Activated naive CD8-positive, alpha-beta T cell treated with anti-CD3 and anti-CD28 coated beads, Interleukin-2, amount 10 ng/mL, durations not matched to agents 7 days and 5 days (primary cell): ENCODE measurements at regions not wholly inside any gene's neighbourhood (a gene's known extent, or its start where the extent isn't known, plus 50 kb on each side); places are given as distances from the start of the nearest gene placed in this dataset.

Experiments
- ATAC-seq: fragments of 150-1000 bp; cut with Tn5 transposase; one replicate; pipeline ENCODE4 v1.10.0; 2021; ENCODE audit warnings: low read depth, moderate library complexity
- POLR2A ChIA-PET: fragments of 350-600 bp; sonication (Branson Sonifier 250); formaldehyde crosslinking; loops from one replicate; lab custom pipeline; 2021; ENCODE audit warnings: antibody characterized with exemption; lab: Charles Lee
- DNase-seq: peaks from one replicate; pipeline ENCODE4 v3.0.0; 2021
- H3K27ac Mint-ChIP-seq: one replicate; pipeline ENCODE4 v1.8.0; 2022; ENCODE audit warnings: mild to moderate bottlenecking, mixed read lengths
- H3K27me3 Mint-ChIP-seq: one replicate; pipeline ENCODE4 v1.8.0; 2022; ENCODE audit warnings: mild to moderate bottlenecking, moderate library complexity, mixed read lengths
- H3K36me3 Mint-ChIP-seq: one replicate; pipeline ENCODE4 v1.8.0; 2021; ENCODE audit warnings: mild to moderate bottlenecking, mixed read lengths
- H3K4me1 Mint-ChIP-seq: one replicate; pipeline ENCODE4 v1.8.0; 2021; ENCODE audit warnings: mixed read lengths
- H3K4me3 Mint-ChIP-seq: one replicate; pipeline ENCODE4 v1.8.0; 2022; ENCODE audit warnings: mild to moderate bottlenecking, moderate library complexity, mixed read lengths
- H3K9me3 Mint-ChIP-seq: one replicate; pipeline ENCODE4 v1.8.0; 2021; ENCODE audit warnings: mixed read lengths

DNA sequence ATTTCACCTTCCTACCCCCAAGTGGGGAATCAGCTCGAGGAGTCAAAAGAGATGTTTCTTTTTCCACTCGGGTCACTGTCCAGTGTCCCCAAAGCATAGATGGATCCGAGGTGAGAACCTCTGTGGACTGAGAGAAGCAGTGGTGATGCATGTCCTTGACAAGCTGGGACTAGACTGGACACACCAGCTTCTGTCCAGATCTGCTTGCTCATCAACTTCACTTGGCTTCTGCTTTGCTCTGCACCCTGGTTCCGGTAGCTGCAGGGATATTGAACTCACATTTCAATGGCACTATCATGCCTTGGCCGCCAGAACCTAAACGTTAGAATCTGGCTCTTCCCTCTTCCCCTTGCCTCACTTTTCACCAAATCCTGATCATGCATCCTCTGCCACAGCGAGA is 50.3 kb upstream of the CXCL12 start:
- H3K9me3 Mint-ChIP-seq, result peaks cover 5% of the 10 kb centered on the region
- no peaks in the 10 kb centered on the region for H3K4me1 Mint-ChIP-seq
- POLR2A ChIA-PET, result interaction anchor here (0.5 kb wide), 1 partner anchor 1190 kb away, joined by 6 read pairs; no protein-coding TSS in a partner anchor
- H3K27ac Mint-ChIP-seq, result no peak overlapping the region
- ATAC-seq (no peak), DNase-seq (no peak)
- no peaks in the 10 kb centered on the region for H3K36me3 Mint-ChIP-seq
- H3K4me3 Mint-ChIP-seq, result no peak overlapping the region
- H3K27me3 Mint-ChIP-seq, result no peaks in the 10 kb centered on the region

DNA sequence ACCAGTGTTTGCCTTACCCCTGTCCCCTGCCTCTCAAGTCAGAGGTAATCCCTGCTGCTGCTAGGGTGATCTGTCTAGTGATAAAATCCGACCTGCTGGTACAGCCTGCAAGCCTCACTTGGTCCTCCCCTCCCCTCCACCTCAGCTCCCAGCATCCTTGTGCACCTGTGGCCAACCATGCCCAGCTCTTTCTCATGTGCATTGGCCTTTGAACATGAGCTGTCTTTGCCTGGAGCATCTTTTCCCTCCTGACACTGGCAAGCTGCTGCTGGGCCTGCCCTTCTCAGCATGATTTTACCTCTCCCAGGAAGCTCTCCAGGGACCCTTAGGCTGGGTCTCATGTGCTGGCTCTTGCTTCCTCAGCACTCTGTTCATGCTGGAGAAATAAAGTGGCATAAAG is 51.3 kb upstream of the CXCL12 start:
- Mint-ChIP-seq H3K27me3 (no peaks in the 10 kb centered on the region), H3K4me1 (no peaks in the 10 kb centered on the region), H3K27ac (no peak overlapping the region), H3K36me3 (no peaks in the 10 kb centered on the region), H3K9me3 (no peaks in the 10 kb centered on the region), H3K4me3 (no peak overlapping the region)
- ATAC-seq, result no peak
- no peak for DNase-seq
- POLR2A ChIA-PET, result no interaction called here

DNA sequence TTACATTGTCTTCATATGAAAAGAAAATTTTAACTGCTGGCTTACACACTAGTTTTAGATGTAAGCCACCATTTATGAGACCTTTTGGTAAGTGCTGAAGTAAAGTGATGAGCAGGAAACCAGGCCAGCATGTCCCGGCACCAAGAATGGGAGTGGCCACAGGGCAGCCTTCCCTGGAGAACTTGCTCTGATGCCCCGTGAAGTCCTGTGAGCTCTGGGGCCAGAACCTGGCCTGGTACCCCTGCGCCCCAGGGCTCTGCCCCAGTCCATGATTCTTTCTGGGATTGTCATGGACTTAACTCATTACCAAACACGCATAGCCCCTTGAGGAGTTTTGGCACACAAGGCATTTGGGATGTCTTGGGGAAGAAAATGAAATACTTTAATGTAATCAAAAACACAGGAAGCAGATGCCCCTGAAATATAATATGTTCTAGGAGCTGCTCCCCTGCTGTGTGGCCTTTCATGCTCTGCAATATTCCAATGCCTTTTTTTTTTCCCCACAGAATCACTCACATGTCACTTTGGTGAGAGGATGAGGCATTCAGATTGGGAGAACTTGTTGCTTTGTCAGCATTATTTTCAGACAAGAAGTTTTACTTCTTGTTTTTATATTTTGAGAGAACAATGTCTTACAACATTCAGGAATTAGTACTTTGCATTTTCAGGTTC is 53.1 kb upstream of the CXCL12 start:
- Mint-ChIP-seq H3K36me3 (no peaks in the 10 kb centered on the region), H3K27me3 (no peaks in the 10 kb centered on the region), H3K9me3 (peaks cover under 1% of the 10 kb centered on the region), H3K27ac (no peak overlapping the region), H3K4me1 (no peaks in the 10 kb centered on the region), H3K4me3 (no peak overlapping the region)
- POLR2A ChIA-PET, result no interaction called here
- ATAC-seq, result no peak
- DNase-seq, result no peak

DNA sequence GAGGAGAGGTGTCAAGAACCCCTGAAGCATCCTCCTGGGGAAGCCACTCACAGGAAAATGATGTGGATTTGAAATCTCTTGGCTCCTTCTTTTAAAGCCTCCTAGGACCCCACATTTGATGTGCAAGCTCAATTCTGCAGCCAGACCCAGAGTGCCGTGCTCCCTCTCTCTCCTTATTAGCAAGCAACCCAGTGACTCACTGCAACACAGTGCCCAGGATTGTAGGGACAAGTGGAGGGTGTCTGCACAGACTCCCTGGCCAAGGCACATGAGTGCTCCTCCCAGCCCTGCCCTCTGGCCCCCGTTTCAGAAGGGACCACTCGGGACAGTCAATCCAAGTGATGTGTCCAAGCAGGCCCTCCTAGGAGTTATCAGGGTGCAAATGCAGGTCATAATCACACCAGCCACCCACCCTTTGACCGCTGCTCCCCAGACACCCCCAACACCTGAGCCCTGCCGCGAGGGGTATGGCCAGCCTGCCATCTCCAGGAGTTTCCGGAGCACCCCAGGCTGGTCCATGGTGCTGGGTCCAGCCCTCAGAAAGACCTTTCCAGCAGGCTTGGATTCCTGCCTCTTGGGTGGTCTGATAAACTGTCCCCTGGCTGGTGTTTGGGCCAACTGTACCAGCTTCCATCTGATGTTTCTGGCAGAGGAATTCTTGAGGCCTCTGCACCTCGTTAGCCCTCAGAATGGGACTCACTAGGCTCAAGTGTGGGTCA is 54.5 kb upstream of the CXCL12 start:
- Mint-ChIP-seq H3K4me1 (no peaks in the 10 kb centered on the region), H3K36me3 (no peaks in the 10 kb centered on the region), H3K27me3 (no peaks in the 10 kb centered on the region), H3K27ac (no peak overlapping the region), H3K4me3 (no peak overlapping the region), H3K9me3 (peaks cover 1% of the 10 kb centered on the region)
- no peak for DNase-seq
- POLR2A ChIA-PET, result no interaction called here
- no peak for ATAC-seq

GRCh38 chr10:44439958-44440244 is 55.0 kb upstream of the CXCL12 start:
- H3K36me3 Mint-ChIP-seq, result no peaks in the 10 kb centered on the region
- H3K4me3 Mint-ChIP-seq, result no peak overlapping the region
- DNase-seq (no peak), ATAC-seq (no peak)
- POLR2A ChIA-PET, result no interaction called here
- no peaks in the 10 kb centered on the region for H3K4me1 Mint-ChIP-seq
- H3K9me3 Mint-ChIP-seq, result peaks cover 2% of the 10 kb centered on the region
- H3K27me3 Mint-ChIP-seq, result no peaks in the 10 kb centered on the region
- H3K27ac Mint-ChIP-seq, result no peak overlapping the region

- H3K9me3 Mint-ChIP-seq, result no peaks in the 10 kb centered on the region
- no peaks in the 10 kb centered on the region for H3K27me3 Mint-ChIP-seq
- no peaks in the 10 kb centered on the region for H3K36me3 Mint-ChIP-seq
- DNase-seq (no peak), ATAC-seq (no peak)
- no peak overlapping the region for H3K27ac Mint-ChIP-seq
- POLR2A ChIA-PET, result no interaction called here
- H3K4me3 Mint-ChIP-seq, result no peak overlapping the region
- no peaks in the 10 kb centered on the region for H3K4me1 Mint-ChIP-seq
Measured at GRCh38 chr10:44457259-44457658, 72.4 kb upstream of the CXCL12 start.

GRCh38 chr10:44458671-44459413 is 73.9 kb upstream of the CXCL12 start:
- H3K27me3 Mint-ChIP-seq, result no peaks in the 10 kb centered on the region
- H3K36me3 Mint-ChIP-seq, result no peaks in the 10 kb centered on the region
- no peak overlapping the region for H3K27ac Mint-ChIP-seq
- no peak overlapping the region for H3K4me3 Mint-ChIP-seq
- no peak for DNase-seq
- no peak for ATAC-seq
- POLR2A ChIA-PET, result no interaction called here
- no peaks in the 10 kb centered on the region for H3K4me1 Mint-ChIP-seq
- H3K9me3 Mint-ChIP-seq, result no peaks in the 10 kb centered on the region

DNA sequence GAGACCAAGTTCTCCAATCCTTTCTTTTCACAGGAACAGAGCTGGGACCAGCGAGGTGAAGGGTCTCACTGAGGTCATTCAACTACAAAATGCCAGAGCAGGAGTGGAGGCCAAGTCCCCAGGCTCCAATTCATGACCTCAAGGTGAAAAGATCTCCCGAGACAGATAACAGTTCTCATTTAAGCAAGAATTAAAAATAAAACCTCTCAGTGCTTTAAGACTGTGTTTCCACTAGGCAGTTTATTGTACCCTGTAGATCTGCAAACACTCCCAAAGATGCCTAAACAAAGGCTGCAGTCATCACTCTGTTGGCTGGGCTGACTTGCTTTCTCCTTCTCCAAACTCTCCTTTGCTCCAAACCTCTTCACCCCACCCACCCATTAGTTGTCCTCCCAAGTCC is 74.8 kb upstream of the CXCL12 start:
- Mint-ChIP-seq H3K27ac (no peak overlapping the region), H3K9me3 (no peaks in the 10 kb centered on the region), H3K27me3 (no peaks in the 10 kb centered on the region), H3K4me1 (no peaks in the 10 kb centered on the region), H3K4me3 (no peak overlapping the region), H3K36me3 (no peaks in the 10 kb centered on the region)
- ATAC-seq, result no peak
- POLR2A ChIA-PET, result no interaction called here
- no peak for DNase-seq

- no peak overlapping the region for H3K4me3 Mint-ChIP-seq
- H3K27me3 Mint-ChIP-seq, result no peaks in the 10 kb centered on the region
- POLR2A ChIA-PET, result no interaction called here
- H3K36me3 Mint-ChIP-seq, result no peaks in the 10 kb centered on the region
- ATAC-seq, result no peak
- no peak for DNase-seq
- no peaks in the 10 kb centered on the region for H3K9me3 Mint-ChIP-seq
- H3K4me1 Mint-ChIP-seq, result no peaks in the 10 kb centered on the region
- H3K27ac Mint-ChIP-seq, result no peak overlapping the region
Measured at GRCh38 chr10:44460416-44460815, 75.5 kb upstream of the CXCL12 start.

DNA sequence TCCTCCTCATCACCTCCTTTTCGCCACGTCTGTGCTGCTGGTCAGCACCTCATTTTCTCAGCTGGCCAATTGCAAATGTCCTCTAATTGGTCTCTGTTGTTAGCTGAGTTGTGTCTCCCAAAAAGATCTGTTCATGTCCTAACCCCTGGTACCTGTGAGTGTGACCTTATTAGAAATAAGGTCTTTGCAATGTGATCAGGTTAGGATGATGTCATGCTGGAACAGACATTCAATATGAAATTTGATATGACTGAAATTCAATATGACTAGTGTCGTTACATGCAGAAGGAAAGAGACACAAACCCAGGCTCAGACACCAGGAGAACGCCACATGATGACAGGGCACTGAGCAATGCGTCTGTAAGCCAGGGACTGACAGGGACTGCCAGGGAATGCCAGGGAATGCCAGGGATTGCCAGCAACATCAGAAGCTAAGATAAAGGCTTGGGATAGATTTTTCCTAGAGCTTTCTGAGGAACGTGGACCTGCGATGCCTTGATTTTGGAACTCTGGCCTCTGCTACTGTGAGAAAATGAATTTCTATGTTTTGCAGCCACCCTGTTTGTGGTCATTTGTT is 77.5 kb upstream of the CXCL12 start:
- no peak for ATAC-seq

DNA sequence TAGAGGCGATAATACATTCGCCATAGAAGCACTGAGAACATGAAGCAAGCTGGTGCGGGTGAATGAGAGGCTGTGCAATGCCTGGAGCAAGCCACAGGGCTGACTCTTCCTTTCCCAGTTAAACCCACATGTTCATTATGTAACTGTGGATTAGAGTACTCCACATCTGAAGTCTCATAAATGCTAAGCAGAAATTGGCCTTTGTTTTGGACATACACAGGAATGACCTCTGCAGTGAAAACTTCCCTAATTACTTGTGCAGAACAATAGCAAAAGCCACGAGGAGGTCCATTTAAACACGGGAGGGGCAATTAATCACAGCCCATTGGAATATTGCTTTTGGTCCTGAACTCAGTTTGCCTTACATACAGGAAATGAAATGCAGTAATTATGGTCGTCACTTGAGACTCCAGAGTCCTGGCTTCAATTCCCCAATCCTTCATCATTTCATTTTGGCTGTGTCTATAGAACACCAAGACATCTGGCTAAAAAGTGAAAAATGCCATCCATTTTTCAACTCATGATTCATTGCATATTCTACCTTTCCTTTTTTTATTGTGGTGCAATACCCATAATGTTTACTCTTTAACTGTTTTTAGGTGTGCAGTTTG is 78.7 kb upstream of the CXCL12 start:
- Mint-ChIP-seq H3K9me3 (no peaks in the 10 kb centered on the region), H3K36me3 (no peaks in the 10 kb centered on the region), H3K27ac (no peak overlapping the region), H3K4me3 (no peak overlapping the region), H3K4me1 (no peaks in the 10 kb centered on the region), H3K27me3 (no peaks in the 10 kb centered on the region)
- ATAC-seq (no peak), DNase-seq (no peak)
- POLR2A ChIA-PET, result no interaction called here

More for the DNA sequence above, 77.5 kb upstream of the CXCL12 start:
- Mint-ChIP-seq H3K4me1 (no peaks in the 10 kb centered on the region), H3K27ac (no peak overlapping the region), H3K27me3 (no peaks in the 10 kb centered on the region), H3K36me3 (no peaks in the 10 kb centered on the region), H3K4me3 (no peak overlapping the region), H3K9me3 (no peaks in the 10 kb centered on the region)
- POLR2A ChIA-PET, result no interaction called here
- DNase-seq, result no peak

GRCh38 chr10:44464503-44464902 is 79.6 kb upstream of the CXCL12 start:
- no peak for ATAC-seq
- no peaks in the 10 kb centered on the region for H3K36me3 Mint-ChIP-seq
- no peak overlapping the region for H3K4me3 Mint-ChIP-seq
- no peak overlapping the region for H3K27ac Mint-ChIP-seq
- no peaks in the 10 kb centered on the region for H3K4me1 Mint-ChIP-seq
- POLR2A ChIA-PET, result no interaction called here
- no peak for DNase-seq
- no peaks in the 10 kb centered on the region for H3K27me3 Mint-ChIP-seq
- H3K9me3 Mint-ChIP-seq, result no peaks in the 10 kb centered on the region

DNA sequence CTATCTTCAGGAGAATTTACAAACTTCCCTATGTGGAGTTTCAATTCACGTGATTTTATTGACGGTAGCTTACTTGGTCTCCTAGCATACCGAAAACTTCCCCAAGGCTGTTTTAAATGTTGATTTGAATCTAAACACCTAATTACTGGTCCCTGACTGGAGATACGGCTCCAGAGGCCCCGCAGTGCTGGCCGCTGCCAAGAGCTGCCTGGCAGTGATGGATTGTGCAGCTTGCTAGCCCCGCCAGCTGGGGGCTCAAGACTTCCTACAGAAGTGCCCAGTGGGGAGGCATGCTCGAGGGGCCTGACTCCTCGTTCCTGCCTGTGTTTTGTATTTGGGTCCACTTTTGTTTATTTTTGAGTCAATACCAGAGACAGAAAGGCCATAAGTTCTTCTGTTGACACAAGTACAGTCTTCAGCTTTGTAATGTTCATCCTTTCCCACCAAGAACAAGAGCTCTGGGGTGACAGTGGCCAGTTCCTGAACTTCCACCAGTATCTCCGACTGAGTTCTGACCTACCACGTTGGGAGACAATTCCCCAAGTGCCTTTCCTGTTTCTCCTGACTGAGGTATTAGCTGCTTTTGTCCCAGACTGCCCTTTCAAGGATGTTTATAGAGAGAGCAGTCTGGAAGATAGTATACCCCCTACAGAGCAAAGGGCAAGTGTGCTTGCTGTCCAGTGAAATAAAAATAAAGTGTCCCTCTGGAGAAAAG is 80.7 kb upstream of the CXCL12 start:
- ATAC-seq (no peak), DNase-seq (no peak)
- no peaks in the 10 kb centered on the region for H3K4me1 Mint-ChIP-seq
- POLR2A ChIA-PET, result no interaction called here
- no peaks in the 10 kb centered on the region for H3K27me3 Mint-ChIP-seq
- no peaks in the 10 kb centered on the region for H3K9me3 Mint-ChIP-seq
- H3K36me3 Mint-ChIP-seq, result no peaks in the 10 kb centered on the region
- H3K4me3 Mint-ChIP-seq, result no peak overlapping the region
- no peak overlapping the region for H3K27ac Mint-ChIP-seq
